ENCODE measurements at regions not wholly inside any gene's neighbourhood (a gene's known extent, or its start where the extent isn't known, plus 50 kb on each side); places are given as distances from the start of the nearest gene placed in this dataset.

- TF ChIP-seq POLR2A (IDR thresholded peaks at IDR 0.05), result no peak
- no peak for TF ChIP-seq CTCF (IDR thresholded peaks at IDR 0.05)
Observed at GRCh38 chr2:71800851-71801250, 346.8 kb downstream of the CYP26B1 start.
